ENCODE measurements at regions not wholly inside any gene's neighbourhood (a gene's known extent, or its start where the extent isn't known, plus 50 kb on each side); places are given as distances from the start of the nearest gene placed in this dataset.

- TF ChIP-seq RAD21 (IDR thresholded peaks at IDR 0.05; ENCODE audit: low read depth) = no peak
- no peak for TF ChIP-seq EP300 (IDR thresholded peaks at IDR 0.05; ENCODE audit: borderline replicate concordance)
- TF ChIP-seq TAF1 (IDR thresholded peaks at IDR 0.05; ENCODE audit: low read depth) = no peak
- TF ChIP-seq ZBTB7A (IDR thresholded peaks at IDR 0.05; ENCODE audit: low read depth) = no peak
- TF ChIP-seq REST (IDR thresholded peaks at IDR 0.05; ENCODE audit: low read depth) = no peak
- no peak for TF ChIP-seq EGR1 (IDR thresholded peaks at IDR 0.05)
- no peak for TF ChIP-seq CEBPB (IDR thresholded peaks at IDR 0.05)
- no peak for TF ChIP-seq MAX (IDR thresholded peaks at IDR 0.05)
- TF ChIP-seq CREB1 (IDR thresholded peaks at IDR 0.05; ENCODE audit: low read depth) = no peak
- no peak for TF ChIP-seq TEAD4 (IDR thresholded peaks at IDR 0.05)
- TF ChIP-seq YY1 (IDR thresholded peaks at IDR 0.05; ENCODE audit: low read depth) = no peak
- TF ChIP-seq NFIC (IDR thresholded peaks at IDR 0.05) = no peak
- no peak for TF ChIP-seq FOXM1 (IDR thresholded peaks at IDR 0.05; ENCODE audit: borderline replicate concordance, low read depth)
- no peak for TF ChIP-seq USF1 (IDR thresholded peaks at IDR 0.05)
Observed at GRCh38 chr7:125511310-125511709, 581.7 kb upstream of the POT1 start.

Measured in Ishikawa (cell line).